CD4-positive, alpha-beta T cell treated with Interleukin-4 for 1 hour (primary cell): ENCODE measurements at regions not wholly inside any gene's neighbourhood (a gene's known extent, or its start where the extent isn't known, plus 50 kb on each side); places are given as distances from the start of the nearest gene placed in this dataset.

Experiments used
- DNase-seq, 2 donors: peaks; one replicate each; pipeline ENCODE4 v3.0.0-alpha.2; 2020 to 2022

DNA sequence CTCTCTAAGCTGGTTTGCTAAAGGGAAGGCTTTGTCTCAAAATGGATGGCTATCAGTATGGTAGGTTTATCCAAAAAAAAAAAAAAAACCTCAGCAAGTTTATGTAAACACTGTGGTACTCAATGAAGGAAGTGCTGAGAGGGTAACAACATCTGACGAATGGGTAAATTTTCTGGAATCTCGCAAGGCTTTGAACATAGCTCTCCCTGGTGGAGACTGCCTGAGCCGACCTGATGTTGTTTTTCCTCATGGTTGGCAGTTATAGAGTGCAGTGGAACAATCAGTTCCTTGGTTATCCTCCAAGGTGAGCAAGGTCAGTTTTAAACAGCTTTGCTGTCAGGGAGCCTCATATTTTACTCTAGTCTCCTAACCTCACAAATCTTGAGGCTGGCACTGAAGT is 94.6 kb downstream of the ZPLD1 start:
- DNase-seq = no peak

DNA sequence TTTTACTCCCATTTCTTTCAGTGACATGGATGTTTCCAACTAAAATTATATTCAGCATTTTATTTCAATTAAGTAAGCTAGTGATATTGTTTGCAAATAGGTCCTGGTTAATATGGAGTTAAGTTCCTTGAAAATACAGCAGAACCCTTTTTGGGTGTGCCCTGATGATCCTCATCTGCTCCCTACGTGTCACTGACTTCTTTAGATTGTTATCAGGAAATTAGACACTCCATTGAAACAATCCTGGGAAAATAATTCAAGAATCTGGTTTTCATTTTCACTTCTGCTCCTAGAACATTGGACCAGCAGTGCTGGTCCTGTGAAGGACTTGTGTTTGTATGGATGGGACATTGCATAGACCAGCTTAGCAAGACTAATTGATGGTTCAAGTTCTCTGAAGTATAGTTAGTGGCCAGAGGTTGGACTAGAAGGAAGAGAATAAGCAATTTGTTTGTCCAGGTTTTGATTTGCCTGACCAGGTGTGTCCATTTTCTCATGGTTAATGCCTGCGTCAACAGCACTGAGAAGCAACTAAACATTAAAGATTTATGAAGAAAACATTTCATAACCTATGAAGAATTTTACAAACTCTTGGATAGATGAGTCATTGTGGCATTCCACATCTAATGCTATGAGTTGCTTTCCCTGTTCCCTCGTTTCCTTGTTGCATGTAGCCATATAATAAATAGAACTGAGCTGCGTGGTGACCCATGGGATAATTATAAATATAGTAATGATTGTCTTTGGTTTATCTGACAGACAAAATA is 95.8 kb downstream of the ZPLD1 start:
- no peak for DNase-seq

DNA sequence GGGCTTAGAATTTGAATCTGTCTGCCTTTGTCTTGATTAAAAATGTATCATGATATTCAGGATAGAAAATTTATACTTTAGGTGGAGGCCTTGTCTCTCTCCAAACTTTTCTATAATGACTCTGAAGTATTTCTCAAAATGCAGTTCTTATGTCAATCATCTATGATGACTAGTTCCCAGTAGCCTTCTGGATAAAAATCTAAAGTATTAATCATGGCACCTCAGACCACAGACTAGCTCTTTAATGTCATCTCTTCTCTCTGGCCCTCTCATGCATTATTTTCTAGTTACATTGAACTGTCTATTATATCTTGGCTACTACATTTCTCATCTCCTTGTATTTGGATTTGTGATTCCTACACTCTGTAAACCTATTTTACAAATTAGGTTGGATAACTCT is 96.9 kb downstream of the ZPLD1 start:
- DNase-seq = no peak

DNA sequence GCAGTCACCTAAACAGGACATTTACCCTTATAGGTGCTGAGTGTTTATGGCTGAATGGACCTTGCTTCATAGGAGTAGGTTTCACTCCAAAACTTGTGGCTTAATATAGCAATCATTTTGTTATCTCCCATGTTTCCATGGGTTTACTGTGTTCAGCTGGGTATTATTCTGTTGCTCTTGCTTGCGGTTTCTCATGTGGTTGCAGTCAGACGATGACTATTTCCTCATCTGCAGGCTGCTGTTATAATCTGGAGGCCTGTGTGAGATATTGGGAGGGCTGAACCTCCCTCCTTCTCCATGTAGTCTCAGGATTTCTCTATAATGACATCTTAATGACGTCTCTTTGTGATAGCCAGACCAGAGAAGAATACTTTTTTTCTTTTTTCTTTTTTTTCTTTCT is 98.1 kb downstream of the ZPLD1 start:
- peak in 1 of 2 donors; percentile 7 for DNase-seq

DNA sequence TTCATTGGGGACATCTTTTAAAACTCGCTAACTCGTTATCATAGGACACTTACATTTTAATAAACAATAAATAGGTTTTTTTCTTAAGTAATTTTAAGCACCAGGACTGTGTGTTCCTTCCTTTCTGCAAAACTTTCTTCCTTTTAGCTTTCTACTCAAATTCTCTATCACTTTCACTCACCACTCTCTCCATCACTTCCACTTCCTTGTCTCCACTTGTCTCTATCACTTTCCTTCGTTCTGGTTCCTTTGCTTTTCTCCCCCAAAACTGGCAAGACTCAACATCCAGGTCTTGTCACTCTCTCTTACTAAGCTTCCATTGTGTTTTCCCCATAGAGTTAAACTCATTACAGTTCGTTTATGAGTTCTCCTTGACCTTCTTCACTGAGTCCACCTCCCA is 99.0 kb downstream of the ZPLD1 start:
- no peak for DNase-seq

DNA sequence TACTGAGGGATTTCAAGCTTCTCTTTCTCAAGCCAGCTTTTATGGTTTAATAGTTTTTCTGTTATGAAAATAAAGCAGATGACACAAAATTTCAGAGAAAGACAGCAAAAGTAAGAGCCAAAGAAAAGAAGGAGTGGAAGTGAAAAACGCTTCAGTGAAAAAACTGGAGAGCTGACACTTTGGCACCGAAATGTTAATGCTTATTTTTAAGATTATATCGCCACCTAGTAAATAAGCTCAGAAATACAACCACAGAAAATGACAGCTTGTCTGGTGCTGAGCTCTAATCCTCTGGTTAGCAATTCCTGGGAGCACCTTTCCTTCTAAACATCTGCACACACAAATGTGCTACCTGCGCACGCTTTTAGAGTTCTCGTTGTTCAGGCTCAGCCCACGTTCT is 101.6 kb downstream of the ZPLD1 start:
- peak in 1 of 2 donors; percentile 34 for DNase-seq

DNA sequence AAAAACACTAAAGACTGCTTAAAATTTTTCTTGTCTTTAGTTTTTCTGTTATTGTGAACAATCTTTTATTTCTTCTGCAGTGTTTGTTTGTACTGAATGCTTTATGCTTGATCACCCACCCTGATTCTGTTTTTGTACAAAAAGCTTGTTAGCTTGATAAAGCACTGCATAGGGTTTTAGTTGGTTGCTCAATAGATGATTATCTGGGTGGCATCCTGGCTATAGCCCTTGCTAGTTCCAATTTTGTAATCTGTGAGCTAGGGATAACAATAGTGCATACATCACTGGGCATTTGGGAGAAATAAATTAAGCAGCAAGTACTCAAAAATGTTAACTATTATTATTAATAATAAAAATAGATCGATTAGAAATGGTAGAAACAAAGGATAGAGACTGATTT is 102.3 kb downstream of the ZPLD1 start:
- no peak for DNase-seq

DNA sequence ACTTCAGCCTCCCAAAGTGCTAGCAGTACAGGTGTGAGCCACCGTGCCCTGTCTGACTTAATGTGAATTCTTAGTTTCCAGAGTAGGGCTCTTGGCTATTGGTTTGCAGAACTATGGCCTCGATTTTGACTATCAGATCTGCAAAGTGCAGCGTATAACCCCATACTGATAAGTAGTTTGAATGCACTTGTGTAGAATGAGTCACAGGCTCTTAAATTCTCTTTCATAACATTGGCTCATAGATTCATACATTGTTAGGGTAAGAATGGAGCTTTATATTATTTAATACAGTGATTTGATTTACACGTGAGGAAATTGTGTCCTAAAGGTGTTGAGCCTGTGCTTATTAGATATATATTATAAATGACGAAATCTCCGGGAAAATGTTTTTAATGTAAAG is 109.9 kb downstream of the ZPLD1 start:
- DNase-seq = no peak

DNA sequence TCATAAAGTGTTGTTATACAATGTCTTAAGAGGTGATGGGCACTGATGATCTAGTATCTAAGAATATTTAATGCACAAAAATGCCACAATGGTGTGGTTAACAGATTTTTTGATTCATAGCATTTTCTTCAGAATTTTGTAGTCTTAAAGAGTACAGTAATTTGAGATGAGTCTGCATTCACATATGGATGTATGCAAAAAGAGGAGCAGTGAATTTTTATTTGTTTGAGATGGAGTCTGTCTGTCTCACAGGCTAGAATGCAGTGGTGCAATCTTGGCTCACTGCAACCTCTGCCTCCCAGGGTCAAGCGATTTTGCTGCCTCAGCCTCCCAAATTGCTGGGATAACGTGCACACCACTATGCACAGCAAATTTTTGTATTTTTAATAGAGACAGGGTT is 110.5 kb downstream of the ZPLD1 start:
- DNase-seq = no peak

DNA sequence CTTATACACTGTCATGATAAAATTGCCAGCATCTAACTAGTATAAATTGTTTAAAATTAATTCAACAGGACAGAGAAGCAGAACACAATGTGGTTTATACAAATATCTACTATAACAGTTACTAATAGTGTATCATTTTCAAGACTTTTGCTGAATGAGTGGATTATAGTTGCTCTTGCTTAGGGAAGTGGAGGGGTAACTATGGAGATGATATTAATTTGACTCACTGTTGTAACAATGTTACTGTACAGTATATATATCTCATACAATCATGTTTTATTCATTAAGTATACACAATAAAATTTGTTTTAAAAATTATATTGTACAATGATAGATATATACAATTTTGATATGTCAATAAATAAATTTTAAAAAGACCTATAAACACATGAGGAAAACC is 119.1 kb downstream of the ZPLD1 start:
- no peak for DNase-seq

DNA sequence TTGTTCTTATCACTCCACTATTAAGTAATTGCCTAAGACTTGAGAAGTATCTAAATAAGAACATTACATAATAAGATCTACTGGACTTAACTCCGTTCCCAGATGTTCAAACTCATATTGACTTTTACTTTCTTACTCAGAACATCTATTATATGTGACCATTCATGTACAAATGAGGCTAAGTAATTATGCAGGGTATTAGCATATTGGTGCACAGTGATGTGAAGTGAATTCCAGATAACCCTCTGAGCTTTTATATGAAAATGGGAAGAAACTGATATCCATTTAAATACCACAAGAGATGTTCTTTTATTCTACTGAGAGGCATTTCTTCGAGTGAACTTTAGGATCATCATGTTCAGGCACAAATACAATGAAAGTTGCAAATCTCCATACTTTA is 135.7 kb downstream of the ZPLD1 start:
- no peak for DNase-seq

DNA sequence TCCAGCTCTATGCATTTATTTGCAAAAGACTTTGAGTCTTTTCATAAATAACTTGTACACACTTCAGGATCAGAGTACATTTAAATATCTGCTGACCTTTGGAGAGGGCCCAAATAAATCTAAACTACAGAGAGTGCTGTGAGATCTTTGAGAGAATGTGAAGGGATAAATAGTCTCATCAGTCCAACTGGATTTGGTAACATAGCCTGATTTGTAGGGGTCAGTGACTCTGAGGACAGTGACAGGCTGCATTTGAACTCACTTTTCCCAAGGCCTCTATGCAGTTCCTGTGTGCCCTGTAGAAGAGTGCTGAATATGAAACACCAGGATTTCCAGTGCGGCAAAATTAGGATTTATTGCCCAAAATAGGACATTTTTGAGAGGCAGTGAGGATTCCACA is 136.2 kb downstream of the ZPLD1 start:
- DNase-seq = no peak

DNA sequence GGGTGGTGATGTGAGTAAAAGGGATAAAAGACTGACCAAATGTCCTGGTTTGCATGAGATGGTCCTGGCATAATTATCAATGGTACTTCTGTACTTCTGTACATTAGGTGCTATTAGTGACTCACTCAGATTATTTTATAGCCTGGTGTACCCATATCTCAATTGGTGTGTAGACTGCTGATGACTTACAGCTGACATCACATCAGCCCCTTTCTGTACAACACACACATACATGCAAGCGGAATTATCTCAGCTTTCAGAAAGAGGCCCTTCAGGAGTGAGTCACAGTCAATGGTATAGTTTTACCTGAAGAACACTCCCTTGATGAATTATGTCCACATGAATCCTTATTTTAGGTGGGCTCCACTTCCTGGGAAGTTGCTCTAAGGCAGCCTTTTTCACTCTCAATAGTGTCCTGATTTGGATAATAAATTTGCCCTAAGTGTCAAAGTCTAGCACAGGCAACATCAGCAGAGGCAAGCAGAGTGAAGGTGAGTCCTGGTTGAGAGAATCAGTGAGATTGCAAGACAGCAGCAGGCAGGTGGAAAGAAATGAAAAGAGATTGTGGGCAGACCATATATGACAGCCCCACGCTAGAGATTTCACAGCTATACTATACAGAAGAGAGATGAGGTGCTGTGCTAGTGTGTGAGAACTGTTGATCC is 137.0 kb downstream of the ZPLD1 start:
- no peak for DNase-seq

DNA sequence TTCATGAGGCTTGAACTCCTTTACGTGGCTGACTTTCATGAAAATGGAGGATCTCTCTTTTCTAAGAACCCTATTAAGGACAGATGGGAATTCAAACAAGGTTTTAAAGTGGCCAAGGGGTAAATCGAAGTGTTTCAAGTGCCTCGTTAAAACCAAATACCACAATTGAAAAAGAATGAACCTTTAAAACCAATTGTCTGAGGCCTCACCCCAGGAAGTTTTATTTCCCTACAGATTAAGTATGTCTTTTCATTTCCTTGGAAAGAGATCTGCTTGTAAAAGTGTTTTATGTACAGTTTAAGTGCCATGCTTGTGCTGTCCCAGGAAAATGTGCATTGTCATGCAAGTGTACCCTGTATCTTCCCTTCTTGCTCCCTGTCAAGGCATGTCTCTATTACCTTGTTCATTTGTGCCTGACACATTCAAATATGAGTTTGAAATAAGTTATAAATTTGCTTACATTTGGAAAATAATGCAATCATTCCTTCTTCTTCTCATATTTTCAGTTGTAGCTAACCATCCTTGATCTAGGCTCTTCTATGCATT is 138.7 kb downstream of the ZPLD1 start:
- DNase-seq = no peak

DNA sequence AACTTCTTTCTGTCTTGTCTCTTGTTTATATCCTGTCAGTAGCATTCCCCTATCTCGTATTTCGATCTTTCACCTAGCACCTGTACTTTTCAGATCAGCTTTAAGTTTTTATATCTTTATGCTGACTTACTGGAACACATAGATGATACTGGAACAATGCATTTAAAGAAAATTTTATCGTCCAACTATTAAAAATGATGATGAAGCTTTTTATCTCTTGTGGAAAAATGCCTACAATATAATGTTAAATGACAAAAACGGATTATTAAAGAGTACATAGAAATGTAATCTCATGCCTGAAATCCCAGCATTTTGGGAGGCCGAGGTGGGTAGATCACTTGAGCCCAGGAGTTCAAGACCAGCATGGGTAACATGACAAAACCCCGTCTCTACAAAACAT is 139.5 kb downstream of the ZPLD1 start:
- DNase-seq = no peak

DNA sequence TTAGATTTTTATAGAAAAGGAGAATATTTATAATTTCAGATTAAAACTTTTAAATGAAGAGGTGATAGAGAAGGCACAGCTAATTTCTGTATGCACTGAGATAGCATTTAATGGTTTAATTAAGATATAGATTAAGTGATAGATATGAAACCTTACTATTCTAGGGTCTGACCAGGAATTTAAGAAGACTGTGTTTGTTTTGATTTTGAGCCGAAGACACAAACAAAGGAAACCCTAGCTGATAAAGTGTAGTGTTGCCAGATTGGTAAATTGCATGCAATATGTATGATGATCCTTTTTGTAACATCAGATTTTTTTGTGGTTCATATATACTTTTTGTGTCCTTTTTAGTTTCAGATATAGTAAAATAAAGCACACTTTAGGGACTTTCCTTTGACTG is 141.8 kb downstream of the ZPLD1 start:
- DNase-seq = no peak

DNA sequence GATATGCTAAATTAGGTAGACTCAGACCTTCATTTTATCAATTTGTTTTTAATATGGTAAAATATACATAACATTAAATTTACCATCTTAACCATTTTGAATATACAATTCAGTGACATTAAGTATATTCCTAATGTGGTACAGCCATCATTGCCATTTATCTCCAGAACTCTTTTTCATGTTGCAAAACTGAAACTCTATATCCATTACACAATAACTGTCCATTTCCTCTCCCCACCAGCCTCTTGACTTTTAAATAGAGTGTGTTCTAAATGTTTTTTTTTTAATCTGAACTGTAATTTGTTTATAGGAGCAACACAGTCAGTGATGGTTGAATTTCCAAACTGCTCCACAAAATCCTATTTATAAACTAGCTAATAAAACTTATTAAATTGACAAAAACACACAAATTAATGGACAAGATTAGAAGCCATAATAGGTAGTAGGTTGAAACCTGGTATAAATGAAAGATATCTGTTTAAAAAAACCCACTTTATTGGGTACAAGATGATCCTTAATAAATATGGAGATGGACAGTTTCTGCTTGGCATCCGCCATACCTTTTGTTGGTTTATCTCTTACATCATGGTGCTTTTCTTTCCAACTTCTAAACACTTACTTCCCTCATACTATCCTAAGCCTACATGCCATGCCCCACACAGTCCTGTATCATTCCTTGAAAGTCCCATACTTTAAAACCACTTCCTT is 142.4 kb downstream of the ZPLD1 start:
- no peak for DNase-seq

DNA sequence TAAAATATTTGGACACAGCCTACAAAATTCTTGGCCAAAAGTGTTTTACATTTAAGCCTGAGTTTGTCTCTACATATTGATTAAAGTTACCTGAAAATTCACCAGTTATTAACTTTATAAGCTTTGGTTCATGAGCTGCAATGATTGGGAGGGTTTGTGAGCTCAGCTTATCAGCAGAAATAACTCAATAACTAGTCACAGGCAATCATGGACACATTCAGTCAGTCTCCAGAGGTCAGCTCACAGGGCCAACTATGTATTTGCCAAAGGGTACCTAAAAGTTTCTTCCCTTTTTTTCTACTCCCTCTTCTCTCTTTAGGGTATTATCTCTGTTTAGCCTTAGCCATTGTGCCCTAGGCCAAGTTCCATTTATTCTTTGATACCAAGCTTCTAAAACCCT is 145.9 kb downstream of the ZPLD1 start:
- DNase-seq = no peak

DNA sequence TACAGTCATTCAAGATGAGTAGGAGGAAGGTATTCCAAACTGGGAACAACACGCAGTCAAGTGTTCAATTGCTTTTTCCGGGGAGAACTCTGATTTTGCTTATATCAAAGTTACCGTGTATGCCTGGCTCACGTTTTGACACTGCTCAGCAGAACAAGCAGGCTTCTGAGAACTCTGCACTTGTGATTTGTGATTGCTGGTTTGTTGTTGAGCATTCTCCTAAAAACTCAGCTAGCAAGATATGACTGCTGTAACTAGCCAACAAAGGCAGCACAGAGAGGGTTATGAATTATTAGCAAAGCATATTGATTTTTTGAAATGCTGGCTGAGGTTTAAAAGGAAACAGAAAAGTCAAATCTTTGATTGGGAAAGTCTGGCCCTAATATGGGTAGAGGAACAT is 151.7 kb downstream of the ZPLD1 start:
- DNase-seq = no peak

DNA sequence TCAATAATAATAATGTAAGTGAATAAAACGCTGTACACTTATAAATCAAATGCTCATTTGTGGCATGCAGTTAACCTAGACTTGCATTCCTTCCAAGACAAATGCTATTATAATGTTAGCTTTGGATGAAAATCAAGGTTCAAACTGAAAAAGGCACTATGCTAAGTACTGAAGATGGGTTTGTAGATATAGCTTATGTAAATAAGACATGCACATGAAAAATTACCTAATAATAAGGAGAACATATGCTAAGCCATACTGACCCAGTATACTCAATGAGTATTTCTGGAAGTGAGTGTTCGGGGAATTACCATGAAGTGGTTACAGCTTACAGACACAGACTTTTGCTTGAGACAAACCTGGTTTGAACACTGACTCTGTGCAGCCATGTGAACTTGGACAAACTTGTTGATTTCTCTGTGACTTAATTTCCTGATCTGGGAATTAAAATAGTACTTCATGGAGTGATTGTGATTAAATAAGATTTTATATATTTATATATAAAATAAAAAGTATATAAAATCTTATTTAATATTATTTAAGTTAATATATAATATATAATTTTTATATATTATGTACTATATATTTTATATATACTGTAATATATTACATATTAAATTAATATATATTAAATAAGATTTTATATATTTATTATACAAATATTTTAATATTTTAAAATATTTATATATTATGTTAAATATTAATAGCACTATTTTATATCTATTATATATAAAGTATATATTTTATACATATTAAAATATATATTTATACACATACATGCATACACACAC is 159.2 kb downstream of the ZPLD1 start:
- no peak for DNase-seq

DNA sequence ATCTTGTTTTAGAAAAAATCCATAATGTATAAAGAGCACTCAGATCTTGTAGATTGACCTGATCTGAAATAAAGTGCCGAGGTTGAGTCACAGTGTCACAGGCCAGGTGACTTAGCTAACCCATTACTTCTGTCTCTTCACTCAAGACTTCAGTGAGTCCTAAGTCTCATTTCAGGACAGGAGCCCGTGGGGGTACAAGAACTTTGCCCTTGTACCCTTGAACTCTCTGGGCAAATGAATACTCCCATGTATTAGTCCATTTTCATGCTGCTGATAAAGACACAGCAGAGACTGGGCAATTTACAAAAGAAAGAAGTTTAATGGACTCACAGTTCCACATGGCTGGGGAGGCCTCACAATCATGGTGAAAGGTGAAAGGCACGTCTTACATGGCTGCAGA is 160.2 kb downstream of the ZPLD1 start:
- DNase-seq = no peak

DNA sequence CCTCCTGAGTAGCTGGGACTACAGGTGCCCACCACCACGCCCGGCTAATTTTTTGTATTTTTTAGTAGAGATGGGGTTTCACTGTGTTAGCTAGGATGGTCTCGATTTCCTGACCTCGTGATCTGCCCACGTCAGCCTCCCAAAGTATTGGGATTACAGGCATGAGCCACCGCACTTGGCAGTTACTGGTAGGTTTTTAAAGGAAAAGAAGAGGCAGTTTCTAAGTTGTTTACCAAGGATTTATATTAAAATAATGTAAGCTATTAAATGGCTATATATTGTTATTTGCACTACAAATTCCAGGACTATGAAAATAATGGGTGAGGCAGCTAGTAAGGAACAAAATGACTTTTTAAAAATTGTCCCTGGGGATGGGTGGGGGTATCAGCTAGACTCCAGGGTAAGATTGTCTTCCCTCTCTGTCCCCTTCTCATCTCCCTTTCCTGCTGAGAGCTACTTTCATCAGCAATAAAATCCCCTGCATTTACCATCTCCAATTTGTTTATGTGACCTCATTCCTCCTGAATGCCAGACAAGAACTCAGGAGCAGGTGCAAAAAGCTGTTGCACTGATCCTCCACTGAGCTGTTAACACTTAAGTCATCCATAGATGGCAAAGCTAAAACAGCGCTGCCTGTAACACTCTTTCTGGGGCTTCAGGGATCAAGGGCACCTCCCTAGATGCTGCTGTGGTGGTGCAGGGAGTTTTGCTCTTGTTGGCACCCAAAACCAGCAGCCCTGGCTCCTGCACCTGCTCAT is 165.2 kb downstream of the ZPLD1 start:
- no peak for DNase-seq
